GM12878 (cell line): ENCODE measurements at regions not wholly inside any gene's neighbourhood (a gene's known extent, or its start where the extent isn't known, plus 50 kb on each side); places are given as distances from the start of the nearest gene placed in this dataset.

Experiments
- ATAC-seq: fragments of 200-7000 bp; cut with Tn5 transposase; 3 replicates; pipeline ENCODE4 v1.9.1; 2020; ENCODE audit warnings: mild to moderate bottlenecking, moderate library complexity
- BruUV-seq: library from RNA; stranded (reverse); fragments of 400-500 nt; replicated peaks from 2 replicates; lab custom pipeline; 2021; lab: Mats Ljungman, UMichigan
- CTCF ChIA-PET: fragments of 300-600 bp; sonication (Branson Sonifier 250); formaldehyde crosslinking; extraction: SDS; loops from one replicate; lab custom pipeline; 2021; ENCODE audit warnings: inconsistent platforms; lab: Yijun Ruan, JAX
- POLR2A ChIA-PET: fragments of 350-600 bp; formaldehyde crosslinking; extraction: SDS; loops from one replicate; lab custom pipeline; 2021; ENCODE audit warnings: inconsistent platforms; lab: Charles Lee
- RAD21 ChIA-PET: fragments of 300-600 bp; sonication (Branson Sonifier 250); formaldehyde crosslinking; loops from one replicate; lab custom pipeline; 2023; ENCODE audit warnings: antibody characterized with exemption; ENCODE audit not compliant: unreplicated experiment; lab: Charles Lee
- SMC1A ChIA-PET: fragments of 300-600 bp; sonication (Branson Sonifier 250); formaldehyde crosslinking; loops from one replicate; lab custom pipeline; 2023; ENCODE audit not compliant: unreplicated experiment, uncharacterized antibody; lab: Charles Lee
- DNase-seq: peaks from one replicate; pipeline ENCODE4 v3.0.0-alpha.2; 2011; ENCODE audit warnings: low read depth, low spot score
- FAIRE-seq: peaks from 3 replicates; lab custom pipeline; 2011; peaks lifted over from hg19 to GRCh38; lab: Jason Lieb, UNC
- H2AFZ ChIP-seq: 2 replicates; pipeline ENCODE4 v1.6.0; 2011; ENCODE audit warnings: low read depth, low read length, control low read depth; ENCODE audit not compliant: control insufficient read depth
- H3K27ac ChIP-seq: 2 replicates; pipeline ENCODE4 v1.5.1; 2011; ENCODE audit warnings: control low read depth; ENCODE audit not compliant: control insufficient read depth, insufficient read depth
- H3K27me3 ChIP-seq, 2 experiments: replicated peaks in 1 of 2; 2 replicates each; pipeline versions ENCODE4 v1.6.0 to v1.6.1; 2011; ENCODE audit warnings: low read length in 1 of 2; ENCODE audit not compliant: control insufficient read depth in 2 of 2, insufficient read depth in 2 of 2
- H3K36me3 ChIP-seq, 2 experiments: 2 replicates each; pipeline ENCODE4 v1.5.1; 2011; ENCODE audit warnings: low read length in 1 of 2; ENCODE audit not compliant: control insufficient read depth in 2 of 2, insufficient read depth in 2 of 2
- H3K4me1 ChIP-seq: 2 replicates; pipeline ENCODE4 v1.6.1; 2011; ENCODE audit warnings: mild to moderate bottlenecking, low read length, moderate library complexity, mixed read lengths; ENCODE audit not compliant: control insufficient read depth, insufficient read depth
- H3K4me2 ChIP-seq: 2 replicates; pipeline ENCODE4 v1.6.0; 2011; ENCODE audit warnings: control low read depth; ENCODE audit not compliant: control insufficient read depth, insufficient read depth
- H3K4me3 ChIP-seq: fragments of 200-600 bp; sonication (generic); 2 replicates; pipeline ENCODE4 v1.5.1; 2016
- H3K79me2 ChIP-seq: 2 replicates; pipeline ENCODE4 v1.6.0; 2011; ENCODE audit warnings: low read length; ENCODE audit not compliant: control insufficient read depth, insufficient read depth
- H3K9ac ChIP-seq: 2 replicates; pipeline ENCODE4 v1.8.0; 2011; ENCODE audit warnings: low read length, control low read depth, mixed read lengths; ENCODE audit not compliant: control insufficient read depth, insufficient read depth
- H3K9me3 ChIP-seq: replicated peaks from 3 replicates; pipeline ENCODE4 v1.5.1; 2011; ENCODE audit warnings: mild to moderate bottlenecking, low read length; ENCODE audit not compliant: control insufficient read depth, insufficient read depth
- H4K20me1 ChIP-seq: 2 replicates; pipeline ENCODE4 v1.6.0; 2011; ENCODE audit not compliant: control insufficient read depth, insufficient read depth
- ETV6 ChIP-seq, 2 experiments: fragments of 450-650 bp in 1 of 2; IDR thresholded peaks in 1 of 2; conservative IDR thresholded peaks in 1 of 2; 2 replicates each; pipeline ENCODE4 v1.6.1; 2014; ENCODE audit warnings: antibody characterized with exemption in 1 of 2, borderline replicate concordance in 1 of 2, low read depth in 1 of 2, mild to moderate bottlenecking in 1 of 2, moderate library complexity in 1 of 2
- LARP7 ChIP-seq: fragments of 450-650 bp; IDR thresholded peaks from 2 replicates; pipeline ENCODE4 v1.6.1; 2017; ENCODE audit warnings: mild to moderate bottlenecking
- MEF2B ChIP-seq: fragments of 450-650 bp; IDR thresholded peaks from 2 replicates; pipeline ENCODE4 v1.6.1; 2018; ENCODE audit warnings: mild to moderate bottlenecking, moderate library complexity; ENCODE audit not compliant: partially characterized antibody, poor library complexity, severe bottlenecking
- STAT1 ChIP-seq: fragments of 450-650 bp; conservative IDR thresholded peaks from 2 replicates; pipeline ENCODE4 v1.6.1; 2014; ENCODE audit warnings: antibody characterized with exemption, mild to moderate bottlenecking
- STAT3 ChIP-seq: IDR thresholded peaks from 2 replicates; pipeline ENCODE4 v1.6.1; 2011; ENCODE audit warnings: low read depth, low read length, improper control_type of control experiment
- ZZZ3 ChIP-seq: IDR thresholded peaks from 2 replicates; pipeline ENCODE4 v1.6.1; 2011; ENCODE audit warnings: low read depth; ENCODE audit not compliant: control insufficient read depth, insufficient read length
- WGBS: methylation state at CpG from one replicate; pipeline ENCODE4 v1.1.6; 2016; ENCODE audit warnings: low lambda C conversion rate; ENCODE audit not compliant: insufficient replicate concordance, insufficient coverage; ENCODE audit errors: missing lambda C conversion rate; 5-methylcytosine and 5-hydroxymethylcytosine counted together
- in situ Hi-C: fragments of 300-500 bp; cut with MboI; formaldehyde crosslinking; loops from 9 replicates; pipeline ENCODE4 v1.14.3; 2018; ENCODE audit warnings: mixed read lengths
- intact Hi-C: fragments of 100-400 bp; cut with micrococcal nuclease; formaldehyde crosslinking; loops from one replicate; pipeline ENCODE4 v1.14.2; 2022; ENCODE audit not compliant: unreplicated experiment
- TF ChIP-seq, protein P1 (sequence below): fragments of 450-650 bp; IDR thresholded peaks from 2 replicates; pipeline ENCODE4 v1.6.1; 2017; ENCODE audit warnings: antibody characterized with exemption, mild to moderate bottlenecking, moderate library complexity
- TF ChIP-seq, protein P2 (sequence below): fragments of 450-650 bp; IDR thresholded peaks from 2 replicates; pipeline ENCODE4 v1.6.1; 2016; ENCODE audit warnings: mild to moderate bottlenecking
- TF ChIP-seq, protein P3 (sequence below): fragments of 450-650 bp; IDR thresholded peaks from 2 replicates; pipeline ENCODE4 v1.6.1; 2017; ENCODE audit warnings: low read depth, mild to moderate bottlenecking, moderate library complexity
- TF ChIP-seq, protein P4 (sequence below): IDR thresholded peaks from 2 replicates; pipeline ENCODE4 v1.6.1; 2011; ENCODE audit warnings: borderline replicate concordance, low read depth, mild to moderate bottlenecking, moderate library complexity, mixed read lengths, low read length; ENCODE audit not compliant: insufficient read depth; ENCODE audit errors: extremely low read length

DNA sequence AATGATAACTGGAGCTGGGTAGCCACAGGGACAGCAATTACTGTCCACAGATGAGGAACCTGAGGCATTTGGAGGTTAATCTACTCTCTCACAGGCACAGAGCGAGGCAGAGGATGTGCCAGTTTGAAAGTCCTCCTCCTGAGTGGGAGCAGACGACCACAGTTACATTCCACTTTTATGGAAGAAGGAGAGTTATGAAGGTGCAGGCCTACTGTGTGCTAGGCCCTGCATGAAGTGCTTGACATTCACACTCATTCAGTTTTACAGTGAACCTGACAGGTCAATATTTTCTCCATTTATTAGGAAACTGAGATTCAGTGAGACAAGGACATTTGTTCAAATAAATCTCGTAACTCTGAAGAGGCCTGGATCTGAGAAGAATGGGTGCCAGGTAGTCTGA, 142.0 kb downstream of the TDRD15 start:
- Histone ChIP-seq H3K79me2 (no peaks in the 10 kb centered on the region), H3K4me2 (no peak overlapping the region), H4K20me1 (no peaks in the 10 kb centered on the region), H3K4me3 (no peak overlapping the region), H3K9me3 (no peaks in the 10 kb centered on the region), H3K9ac (no peak overlapping the region), H2AFZ (no peak overlapping the region), H3K4me1 (no peaks in the 10 kb centered on the region), H3K27me3 (peaks cover 0 to 6% of the 10 kb centered on the region in 2 experiments; a peak in 1 of 4 replicates), H3K36me3 (no peaks in the 10 kb centered on the region), H3K27ac (no peak overlapping the region)
- RAD21 ChIA-PET, result no interaction called here
- WGBS, result 8% methylated on average over 3 of the region's 3 CpGs
- no peak for DNase-seq
- in situ Hi-C loops, result no loop called here
- SMC1A ChIA-PET, result no interaction called here
- POLR2A ChIA-PET, result no interaction called here
- BruUV-seq, result no TSS peak
- intact Hi-C loops, result no loop called here
- FAIRE-seq, result no peak
- TF ChIP-seq STAT1, result no peak
- no peak for TF ChIP-seq ETV6 (conservative IDR thresholded peaks at IDR 0.05 in 1 of 2, IDR thresholded peaks at IDR 0.05 in 1 of 2; ENCODE audit: borderline replicate concordance in 1 of 2, low read depth in 1 of 2)
- TF ChIP-seq STAT3, result no peak
- TF ChIP-seq MEF2B, result no peak
- ATAC-seq, result no peak
- CTCF ChIA-PET, result no interaction called here

DNA sequence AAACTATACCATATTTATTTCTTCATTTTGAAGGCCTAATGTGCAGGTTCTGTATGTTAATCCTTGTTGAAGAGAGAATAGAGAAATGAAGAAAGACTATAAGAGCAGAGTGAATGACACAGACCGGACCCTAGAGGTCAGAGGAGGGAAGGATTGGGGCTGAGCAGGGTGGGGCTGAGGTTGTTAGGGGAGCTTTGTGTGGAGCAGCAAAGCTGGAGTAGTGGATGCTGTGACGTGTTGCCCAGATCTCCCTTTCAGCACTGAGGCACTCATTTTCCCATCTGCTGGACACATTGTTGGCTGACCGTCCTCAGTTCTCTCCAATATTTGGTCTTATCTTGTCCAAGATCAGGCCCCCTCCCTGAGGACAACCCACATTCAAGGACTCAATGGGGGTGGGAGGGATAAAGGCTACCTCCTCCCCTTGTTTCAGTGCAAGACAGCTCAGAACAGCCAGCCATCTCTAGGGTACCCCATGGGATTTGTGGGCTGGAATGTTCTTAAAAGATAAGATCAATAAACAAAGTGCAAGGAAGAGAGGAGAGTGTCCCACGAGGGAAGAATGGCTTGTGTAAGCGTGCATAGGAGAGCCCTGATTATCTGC, 143.6 kb downstream of the TDRD15 start:
- no peak overlapping the region for H3K9ac ChIP-seq
- no peak overlapping the region for H3K27ac ChIP-seq
- BruUV-seq, result no TSS peak
- H4K20me1 ChIP-seq, result no peaks in the 10 kb centered on the region
- WGBS, result 4% methylated on average over 5 of the region's 5 CpGs
- RAD21 ChIA-PET, result no interaction called here
- H3K4me2 ChIP-seq, result no peak overlapping the region
- H3K9me3 ChIP-seq, result no peaks in the 10 kb centered on the region
- DNase-seq (no peak), ATAC-seq (no peak), FAIRE-seq (no peak)
- H3K36me3 ChIP-seq, result no peaks in the 10 kb centered on the region
- no peaks in the 10 kb centered on the region for H3K4me1 ChIP-seq
- CTCF ChIA-PET, result no interaction called here
- H3K27me3 ChIP-seq, result peaks cover 0 to 6% of the 10 kb centered on the region in 2 experiments; a peak in 1 of 4 replicates
- in situ Hi-C loops, result no loop called here
- H3K4me3 ChIP-seq, result no peak overlapping the region
- POLR2A ChIA-PET, result interaction anchor here (1.0 kb wide), 1 partner anchor 9 kb away, joined by 3 read pairs; no protein-coding TSS in a partner anchor
- intact Hi-C loops, result no loop called here
- no peaks in the 10 kb centered on the region for H3K79me2 ChIP-seq
- H2AFZ ChIP-seq, result no peak overlapping the region
- SMC1A ChIA-PET, result no interaction called here
- no peak for TF ChIP-seq ZZZ3
- TF ChIP-seq, protein P1, sequence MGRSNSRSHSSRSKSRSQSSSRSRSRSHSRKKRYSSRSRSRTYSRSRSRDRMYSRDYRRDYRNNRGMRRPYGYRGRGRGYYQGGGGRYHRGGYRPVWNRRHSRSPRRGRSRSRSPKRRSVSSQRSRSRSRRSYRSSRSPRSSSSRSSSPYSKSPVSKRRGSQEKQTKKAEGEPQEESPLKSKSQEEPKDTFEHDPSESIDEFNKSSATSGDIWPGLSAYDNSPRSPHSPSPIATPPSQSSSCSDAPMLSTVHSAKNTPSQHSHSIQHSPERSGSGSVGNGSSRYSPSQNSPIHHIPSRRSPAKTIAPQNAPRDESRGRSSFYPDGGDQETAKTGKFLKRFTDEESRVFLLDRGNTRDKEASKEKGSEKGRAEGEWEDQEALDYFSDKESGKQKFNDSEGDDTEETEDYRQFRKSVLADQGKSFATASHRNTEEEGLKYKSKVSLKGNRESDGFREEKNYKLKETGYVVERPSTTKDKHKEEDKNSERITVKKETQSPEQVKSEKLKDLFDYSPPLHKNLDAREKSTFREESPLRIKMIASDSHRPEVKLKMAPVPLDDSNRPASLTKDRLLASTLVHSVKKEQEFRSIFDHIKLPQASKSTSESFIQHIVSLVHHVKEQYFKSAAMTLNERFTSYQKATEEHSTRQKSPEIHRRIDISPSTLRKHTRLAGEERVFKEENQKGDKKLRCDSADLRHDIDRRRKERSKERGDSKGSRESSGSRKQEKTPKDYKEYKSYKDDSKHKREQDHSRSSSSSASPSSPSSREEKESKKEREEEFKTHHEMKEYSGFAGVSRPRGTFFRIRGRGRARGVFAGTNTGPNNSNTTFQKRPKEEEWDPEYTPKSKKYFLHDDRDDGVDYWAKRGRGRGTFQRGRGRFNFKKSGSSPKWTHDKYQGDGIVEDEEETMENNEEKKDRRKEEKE, result no peak
- TF ChIP-seq, protein P2, sequence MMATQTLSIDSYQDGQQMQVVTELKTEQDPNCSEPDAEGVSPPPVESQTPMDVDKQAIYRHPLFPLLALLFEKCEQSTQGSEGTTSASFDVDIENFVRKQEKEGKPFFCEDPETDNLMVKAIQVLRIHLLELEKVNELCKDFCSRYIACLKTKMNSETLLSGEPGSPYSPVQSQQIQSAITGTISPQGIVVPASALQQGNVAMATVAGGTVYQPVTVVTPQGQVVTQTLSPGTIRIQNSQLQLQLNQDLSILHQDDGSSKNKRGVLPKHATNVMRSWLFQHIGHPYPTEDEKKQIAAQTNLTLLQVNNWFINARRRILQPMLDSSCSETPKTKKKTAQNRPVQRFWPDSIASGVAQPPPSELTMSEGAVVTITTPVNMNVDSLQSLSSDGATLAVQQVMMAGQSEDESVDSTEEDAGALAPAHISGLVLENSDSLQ, result no peak
- no peak for TF ChIP-seq LARP7
- TF ChIP-seq, protein P3, sequence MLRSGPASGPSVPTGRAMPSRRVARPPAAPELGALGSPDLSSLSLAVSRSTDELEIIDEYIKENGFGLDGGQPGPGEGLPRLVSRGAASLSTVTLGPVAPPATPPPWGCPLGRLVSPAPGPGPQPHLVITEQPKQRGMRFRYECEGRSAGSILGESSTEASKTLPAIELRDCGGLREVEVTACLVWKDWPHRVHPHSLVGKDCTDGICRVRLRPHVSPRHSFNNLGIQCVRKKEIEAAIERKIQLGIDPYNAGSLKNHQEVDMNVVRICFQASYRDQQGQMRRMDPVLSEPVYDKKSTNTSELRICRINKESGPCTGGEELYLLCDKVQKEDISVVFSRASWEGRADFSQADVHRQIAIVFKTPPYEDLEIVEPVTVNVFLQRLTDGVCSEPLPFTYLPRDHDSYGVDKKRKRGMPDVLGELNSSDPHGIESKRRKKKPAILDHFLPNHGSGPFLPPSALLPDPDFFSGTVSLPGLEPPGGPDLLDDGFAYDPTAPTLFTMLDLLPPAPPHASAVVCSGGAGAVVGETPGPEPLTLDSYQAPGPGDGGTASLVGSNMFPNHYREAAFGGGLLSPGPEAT, result no peak
- TF ChIP-seq, protein P4, sequence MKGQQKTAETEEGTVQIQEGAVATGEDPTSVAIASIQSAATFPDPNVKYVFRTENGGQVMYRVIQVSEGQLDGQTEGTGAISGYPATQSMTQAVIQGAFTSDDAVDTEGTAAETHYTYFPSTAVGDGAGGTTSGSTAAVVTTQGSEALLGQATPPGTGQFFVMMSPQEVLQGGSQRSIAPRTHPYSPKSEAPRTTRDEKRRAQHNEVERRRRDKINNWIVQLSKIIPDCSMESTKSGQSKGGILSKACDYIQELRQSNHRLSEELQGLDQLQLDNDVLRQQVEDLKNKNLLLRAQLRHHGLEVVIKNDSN, result no peak
